Naive thymus-derived CD4-positive, alpha-beta T cell (primary cell): ENCODE measurements at regions not wholly inside any gene's neighbourhood (a gene's known extent, or its start where the extent isn't known, plus 50 kb on each side); places are given as distances from the start of the nearest gene placed in this dataset.

ENCODE experiments used
- ATAC-seq: fragments of 150-1000 bp; cut with Tn5 transposase; 2 replicates; pipeline ENCODE4 v1.10.0; 2021; ENCODE audit warnings: mild to moderate bottlenecking, moderate library complexity
- CTCF ChIA-PET: fragments of 350-600 bp; sonication (Branson Sonifier 250); formaldehyde crosslinking; loops from one replicate; lab custom pipeline; 2021; ENCODE audit warnings: antibody characterized with exemption; lab: Charles Lee
- POLR2A ChIA-PET: fragments of 350-600 bp; sonication (Branson Sonifier 250); formaldehyde crosslinking; loops from one replicate; lab custom pipeline; 2021; ENCODE audit warnings: antibody characterized with exemption, inconsistent platforms; lab: Charles Lee
- DNase-seq, 9 donors: peaks; one replicate each; pipeline versions ENCODE4 v3.0.0 to v3.0.0-alpha.2; 2020 to 2022; ENCODE audit warnings: mixed read lengths in 1 of 9
- H3K27ac ChIP-seq: one replicate; pipeline ENCODE4 v1.7.0; 2013; ENCODE audit warnings: mild to moderate bottlenecking, low read depth, low read length, moderate library complexity
- H3K27me3 ChIP-seq, 2 donors: one replicate each; pipeline ENCODE4 v1.7.0; 2013; ENCODE audit warnings: low read length in 2 of 2, mild to moderate bottlenecking in 2 of 2, moderate library complexity in 2 of 2; ENCODE audit not compliant: control insufficient read depth in 2 of 2, insufficient read depth in 2 of 2
- H3K36me3 ChIP-seq, 3 experiments: 1 replicate in 2 of 3; 2 replicates in 1 of 3; pipeline ENCODE4 v1.7.0; 2013; ENCODE audit warnings: low read length in 3 of 3, mild to moderate bottlenecking in 3 of 3, moderate library complexity in 1 of 3; ENCODE audit not compliant: insufficient read depth in 3 of 3, control insufficient read depth in 2 of 3
- H3K4me1 ChIP-seq, 2 donors: one replicate each; pipeline ENCODE4 v1.7.0; 2013; ENCODE audit warnings: low read length in 2 of 2, mild to moderate bottlenecking in 2 of 2, moderate library complexity in 1 of 2; ENCODE audit not compliant: control insufficient read depth in 2 of 2, insufficient read depth in 2 of 2
- H3K4me3 ChIP-seq: 2 replicates; pipeline ENCODE4 v1.7.0; 2013; ENCODE audit warnings: mild to moderate bottlenecking, low read length
- H3K9me3 ChIP-seq, 3 experiments: 1 replicate in 2 of 3; 2 replicates in 1 of 3; pipeline ENCODE4 v1.7.0; 2013; ENCODE audit warnings: low read length in 3 of 3; ENCODE audit not compliant: control insufficient read depth in 2 of 3
- H3K27ac Mint-ChIP-seq, 9 donors: one replicate each; pipeline ENCODE4 v1.8.0; 2020 to 2022; ENCODE audit warnings: mixed read lengths in 9 of 9, mild to moderate bottlenecking in 8 of 9, moderate library complexity in 5 of 9, inconsistent platforms in 2 of 9
- H3K27me3 Mint-ChIP-seq, 5 donors: one replicate each; pipeline ENCODE4 v1.8.0; 2021 to 2022; ENCODE audit warnings: mixed read lengths in 5 of 5, mild to moderate bottlenecking in 1 of 5
- H3K36me3 Mint-ChIP-seq, 5 donors: one replicate each; pipeline ENCODE4 v1.8.0; 2020 to 2022; ENCODE audit warnings: mixed read lengths in 5 of 5, mild to moderate bottlenecking in 3 of 5, inconsistent platforms in 1 of 5
- H3K4me1 Mint-ChIP-seq, 7 donors: one replicate each; pipeline ENCODE4 v1.8.0; 2020 to 2022; ENCODE audit warnings: mixed read lengths in 7 of 7, mild to moderate bottlenecking in 3 of 7, inconsistent platforms in 1 of 7
- H3K4me3 Mint-ChIP-seq, 10 donors: one replicate each; pipeline ENCODE4 v1.8.0; 2020 to 2022; ENCODE audit warnings: mild to moderate bottlenecking in 10 of 10, mixed read lengths in 10 of 10, moderate library complexity in 6 of 10, inconsistent platforms in 2 of 10
- H3K9me3 Mint-ChIP-seq, 11 donors: one replicate each; pipeline ENCODE4 v1.8.0; 2020 to 2022; ENCODE audit warnings: mixed read lengths in 11 of 11, mild to moderate bottlenecking in 4 of 11, inconsistent platforms in 1 of 11, moderate library complexity in 1 of 11
- intact Hi-C, 2 donors: fragments of 100-400 bp; cut with micrococcal nuclease; formaldehyde crosslinking; loops; one replicate each; pipeline ENCODE4 v1.15.1; 2023

- no peak for DNase-seq
- peak overlapping the region in 4 of 9 donors; percentile 21 to 77 (median 38) for H3K27ac Mint-ChIP-seq
- CTCF ChIA-PET: interaction anchor here (1.4 kb wide), 1 partner anchor 79 kb away, joined by 3 read pairs; no protein-coding TSS in a partner anchor
- peaks cover 0 to 17% (median 8%) of the 10 kb centered on the region in 11 donors for H3K9me3 Mint-ChIP-seq
- peaks cover 0 to 32% (median 6%) of the 10 kb centered on the region in 5 donors for H3K36me3 Mint-ChIP-seq
- peaks cover 0 to 20% (median 0%) of the 10 kb centered on the region in 5 donors for H3K27me3 Mint-ChIP-seq
- Histone ChIP-seq H3K27ac (no peak overlapping the region), H3K4me1 (peaks cover 24 to 39% of the 10 kb centered on the region in 2 donors), H3K9me3 (no peaks in the 10 kb centered on the region), H3K36me3 (no peaks in the 10 kb centered on the region), H3K4me3 (no peak overlapping the region), H3K27me3 (no peaks in the 10 kb centered on the region)
- ATAC-seq: no peak
- peak overlapping the region in 7 of 10 donors; percentile 5 to 78 (median 52) for H3K4me3 Mint-ChIP-seq
- POLR2A ChIA-PET: interaction anchor here (0.7 to 1.2 kb wide), 2 partner anchors 81 to 604 kb away, joined by 3 read pairs; partner anchors contain the start of gene NRBF2
- intact Hi-C loops: loop anchor here (2.0 to 10.0 kb wide), 9 partner anchors 15 to 627 kb away; partner anchors contain the start of genes ADO (in 1 of the 2), EGR2 (in 1 of the 2) and RTKN2 (in 1 of the 2)
- peaks cover 32 to 48% (median 43%) of the 10 kb centered on the region in 7 donors for H3K4me1 Mint-ChIP-seq
These were observed 155.2 kb downstream of the ZNF365 start for GRCh38 chr10:62529396-62529795.

- Mint-ChIP-seq H3K4me1 (peaks cover 0 to 15% (median 11%) of the 10 kb centered on the region in 7 donors), H3K36me3 (peaks cover 0 to 13% (median 0%) of the 10 kb centered on the region in 5 donors), H3K4me3 (no peak overlapping the region), H3K9me3 (peaks cover 0 to 12% (median 0%) of the 10 kb centered on the region in 11 donors), H3K27ac (no peak overlapping the region), H3K27me3 (peaks cover 0 to 38% (median 0%) of the 10 kb centered on the region in 5 donors)
- CTCF ChIA-PET: no interaction called here
- ATAC-seq (no peak), DNase-seq (no peak)
- peaks cover 5 to 13% of the 10 kb centered on the region in 2 donors for H3K4me1 ChIP-seq
- POLR2A ChIA-PET: no interaction called here
- no peak overlapping the region for H3K4me3 ChIP-seq
- H3K27ac ChIP-seq: no peak overlapping the region
- intact Hi-C loops: no loop called here
- no peaks in the 10 kb centered on the region for H3K9me3 ChIP-seq
- no peaks in the 10 kb centered on the region for H3K27me3 ChIP-seq
- no peaks in the 10 kb centered on the region for H3K36me3 ChIP-seq
These were observed 159.9 kb downstream of the ZNF365 start for GRCh38 chr10:62534031-62534430.

- peaks cover 0 to 32% (median 0%) of the 10 kb centered on the region in 5 donors for H3K27me3 Mint-ChIP-seq
- H3K4me1 ChIP-seq: no peaks in the 10 kb centered on the region
- no peak overlapping the region for H3K4me3 ChIP-seq
- H3K27ac ChIP-seq: no peak overlapping the region
- CTCF ChIA-PET: no interaction called here
- H3K4me3 Mint-ChIP-seq: no peak overlapping the region
- DNase-seq (no peak), ATAC-seq (no peak)
- intact Hi-C loops: no loop called here
- peaks cover 0 to 6% (median 4%) of the 10 kb centered on the region in 7 donors for H3K4me1 Mint-ChIP-seq
- peaks cover 0 to 6% (median 0%) of the 10 kb centered on the region in 5 donors for H3K36me3 Mint-ChIP-seq
- H3K9me3 Mint-ChIP-seq: peaks cover 0 to 17% (median 0%) of the 10 kb centered on the region in 11 donors
- no peaks in the 10 kb centered on the region for H3K9me3 ChIP-seq
- no peak overlapping the region for H3K27ac Mint-ChIP-seq
- H3K36me3 ChIP-seq: no peaks in the 10 kb centered on the region
- no peaks in the 10 kb centered on the region for H3K27me3 ChIP-seq
- POLR2A ChIA-PET: no interaction called here
These were observed 164.4 kb downstream of the ZNF365 start for GRCh38 chr10:62538606-62539005.

- Histone ChIP-seq H3K27me3 (no peaks in the 10 kb centered on the region), H3K4me3 (no peak overlapping the region), H3K9me3 (no peaks in the 10 kb centered on the region), H3K4me1 (no peaks in the 10 kb centered on the region), H3K27ac (no peak overlapping the region), H3K36me3 (no peaks in the 10 kb centered on the region)
- no peak overlapping the region for H3K4me3 Mint-ChIP-seq
- H3K9me3 Mint-ChIP-seq: peaks cover 0 to 13% (median 0%) of the 10 kb centered on the region in 11 donors
- peak; percentile 27 for ATAC-seq
- CTCF ChIA-PET: interaction anchor here (0.8 kb wide), 1 partner anchor 12 kb away, joined by 3 read pairs; no protein-coding TSS in a partner anchor
- POLR2A ChIA-PET: no interaction called here
- H3K27ac Mint-ChIP-seq: peak overlapping the region in 1 of 9 donors; percentile 12
- peaks cover 0 to 23% (median 0%) of the 10 kb centered on the region in 5 donors for H3K27me3 Mint-ChIP-seq
- no peak for DNase-seq
- intact Hi-C loops: no loop called here
- peaks cover 0 to 1% (median 0%) of the 10 kb centered on the region in 5 donors for H3K36me3 Mint-ChIP-seq
- peaks cover 0 to 6% (median 4%) of the 10 kb centered on the region in 7 donors for H3K4me1 Mint-ChIP-seq
These were observed 166.2 kb downstream of the ZNF365 start for GRCh38 chr10:62540389-62540788.

- Histone ChIP-seq H3K9me3 (no peaks in the 10 kb centered on the region), H3K27me3 (no peaks in the 10 kb centered on the region), H3K36me3 (no peaks in the 10 kb centered on the region), H3K4me3 (no peak overlapping the region), H3K27ac (no peak overlapping the region), H3K4me1 (no peaks in the 10 kb centered on the region)
- peaks cover 0 to 3% (median 0%) of the 10 kb centered on the region in 5 donors for H3K36me3 Mint-ChIP-seq
- H3K9me3 Mint-ChIP-seq: peaks cover 0 to 11% (median 0%) of the 10 kb centered on the region in 11 donors
- no peak overlapping the region for H3K4me3 Mint-ChIP-seq
- ChIA-PET CTCF (interaction anchor here (0.8 kb wide), 1 partner anchor 49 kb away, joined by 3 read pairs; no protein-coding TSS in a partner anchor), POLR2A (no interaction called here)
- peaks cover 0 to 27% (median 0%) of the 10 kb centered on the region in 5 donors for H3K27me3 Mint-ChIP-seq
- ATAC-seq (peak; percentile 77), DNase-seq (no peak)
- no peak overlapping the region for H3K27ac Mint-ChIP-seq
- H3K4me1 Mint-ChIP-seq: peaks cover 0 to 6% (median 4%) of the 10 kb centered on the region in 7 donors
- intact Hi-C loops: no loop called here
These were observed 167.6 kb downstream of the ZNF365 start for GRCh38 chr10:62541811-62542210.

GRCh38 chr10:62543571-62544355 is 169.6 kb downstream of the ZNF365 start:
- DNase-seq: no peak
- no peak overlapping the region for H3K27ac ChIP-seq
- H3K9me3 Mint-ChIP-seq: peaks cover 0 to 11% (median 0%) of the 10 kb centered on the region in 11 donors
- ATAC-seq: no peak
- no peaks in the 10 kb centered on the region for H3K27me3 ChIP-seq
- H3K4me3 Mint-ChIP-seq: no peak overlapping the region
- CTCF ChIA-PET: interaction anchor here (0.6 kb wide), 1 partner anchor 116 kb away, joined by 4 read pairs; no protein-coding TSS in a partner anchor
- no peak overlapping the region for H3K27ac Mint-ChIP-seq
- peaks cover 0 to 3% (median 0%) of the 10 kb centered on the region in 5 donors for H3K36me3 Mint-ChIP-seq
- H3K4me1 ChIP-seq: no peaks in the 10 kb centered on the region
- H3K4me1 Mint-ChIP-seq: peaks cover 0 to 6% (median 4%) of the 10 kb centered on the region in 7 donors
- no peak overlapping the region for H3K4me3 ChIP-seq
- intact Hi-C loops: no loop called here
- no peaks in the 10 kb centered on the region for H3K9me3 ChIP-seq
- POLR2A ChIA-PET: no interaction called here
- peaks cover 0 to 21% (median 0%) of the 10 kb centered on the region in 5 donors for H3K27me3 Mint-ChIP-seq
- no peaks in the 10 kb centered on the region for H3K36me3 ChIP-seq
